ENCODE measurements at regions not wholly inside any gene's neighbourhood (a gene's known extent, or its start where the extent isn't known, plus 50 kb on each side); places are given as distances from the start of the nearest gene placed in this dataset.

- TF ChIP-seq EZH2 (IDR thresholded peaks at IDR 0.05; ENCODE audit: borderline replicate concordance, control insufficient read depth, low read depth, low read length) (no peak), POLR2AphosphoS2 (IDR thresholded peaks at IDR 0.05; ENCODE audit: low read depth, low read length) (no peak), JUNB (IDR thresholded peaks at IDR 0.05) (no peak), CTCF (IDR thresholded peaks at IDR 0.05 in 2 of 3, conservative IDR thresholded peaks at IDR 0.05 in 1 of 3; ENCODE audit: control insufficient read depth in 2 of 3, extremely low read depth in 1 of 3, insufficient read depth in 1 of 3, low read depth in 3 of 3, low read length in 3 of 3) (no peak), RFX5 (IDR thresholded peaks at IDR 0.05; ENCODE audit: low read depth, low read length) (no peak), TCF12 (IDR thresholded peaks at IDR 0.05; ENCODE audit: low read depth, low read length) (no peak), CREM (IDR thresholded peaks at IDR 0.05; ENCODE audit: low read depth) (no peak)
Measured at GRCh38 chr4:124980276-124980752, 267.8 kb upstream of the ANKRD50 start.

Measured in GM12878 (cell line).